OCI-LY3 (cell line): ENCODE measurements at regions not wholly inside any gene's neighbourhood (a gene's known extent, or its start where the extent isn't known, plus 50 kb on each side); places are given as distances from the start of the nearest gene placed in this dataset.

Experiments
- H2AFZ ChIP-seq: fragments of 200-600, 300-600 bp; shearing (Covaris generic); 2 replicates; pipeline ENCODE4 v1.6.0; 2014; ENCODE audit warnings: antibody characterized with exemption, low read depth, low read length
- H3K27ac ChIP-seq: fragments of 200-600, 300-600 bp; sonication (generic); 2 replicates; pipeline ENCODE4 v1.5.1; 2014; ENCODE audit warnings: mild to moderate bottlenecking, low read length, moderate library complexity, mixed read lengths
- H3K27me3 ChIP-seq: fragments of 200-600, 300-600 bp; sonication (generic); 2 replicates; pipeline ENCODE4 v1.6.1; 2014; ENCODE audit warnings: low read depth, low read length, mixed read lengths
- H3K36me3 ChIP-seq: fragments of 200-600, 300-600 bp; sonication (generic); replicated peaks from 2 replicates; pipeline ENCODE3; 2014; ENCODE audit warnings: low read depth, low read length, mixed read lengths
- H3K4me1 ChIP-seq: fragments of 300-600, 200-600 bp; sonication (generic); 2 replicates; pipeline ENCODE4 v1.6.1; 2014; ENCODE audit warnings: low read length, mixed read lengths
- H3K4me2 ChIP-seq: fragments of 200-600, 300-600 bp; sonication (generic); 2 replicates; pipeline ENCODE4 v1.6.1; 2014; ENCODE audit warnings: low read length, mixed read lengths
- H3K4me3 ChIP-seq: fragments of 300-600, 200-600 bp; sonication (generic); 2 replicates; pipeline ENCODE4 v1.5.1; 2014; ENCODE audit warnings: antibody characterized with exemption, mild to moderate bottlenecking, low read length, moderate library complexity
- H3K79me2 ChIP-seq: fragments of 300-600, 200-600 bp; shearing (Covaris generic); 2 replicates; pipeline ENCODE4 v1.6.1; 2014; ENCODE audit warnings: mild to moderate bottlenecking, low read length, mixed read lengths
- H3K9ac ChIP-seq: fragments of 300-600, 200-600 bp; shearing (Covaris generic); 2 replicates; pipeline ENCODE4 v1.6.0; 2014; ENCODE audit warnings: mild to moderate bottlenecking, low read length, moderate library complexity
- H3K9me3 ChIP-seq: fragments of 200-600, 300-600 bp; shearing (Covaris generic); 2 replicates; pipeline ENCODE4 v1.6.1; 2014; ENCODE audit warnings: low read length, mixed read lengths; ENCODE audit not compliant: insufficient read depth
- H4K20me1 ChIP-seq: fragments of 200-600, 300-600 bp; sonication (generic); 2 replicates; pipeline ENCODE4 v1.6.1; 2016; ENCODE audit warnings: low read length, mixed read lengths; ENCODE audit not compliant: insufficient read depth
- CTCF ChIP-seq: fragments of 200-600, 300-600 bp; sonication (generic); IDR thresholded peaks from 2 replicates; pipeline ENCODE4 v1.5.1; 2014; ENCODE audit warnings: antibody characterized with exemption, low read length, low read depth
- EZH2phosphoT487 ChIP-seq: fragments of 200-600 bp; shearing (Covaris generic); IDR thresholded peaks from 2 replicates; pipeline ENCODE4 v1.6.1; 2018; ENCODE audit warnings: antibody characterized with exemption, mixed run types, low read depth

GRCh38 chr4:114378305-114378903 is 220.2 kb upstream of the UGT8 start:
- Histone ChIP-seq H3K4me2 (peak overlapping the region; percentile 39), H3K27ac (no peak overlapping the region), H3K4me1 (0 out of 2 replicates have a peak, but pooled peaks cover 2% of the 10 kb centered on the region), H3K79me2 (no peaks in the 10 kb centered on the region), H3K9me3 (no peaks in the 10 kb centered on the region), H3K27me3 (no peaks in the 10 kb centered on the region), H4K20me1 (no peaks in the 10 kb centered on the region), H2AFZ (peak overlapping the region; percentile 69), H3K4me3 (no peak overlapping the region), H3K36me3 (no peaks in the 10 kb centered on the region), H3K9ac (no peak overlapping the region)
- TF ChIP-seq CTCF (peak; percentile 71), EZH2phosphoT487 (no peak)

GRCh38 chr4:114383067-114383466 is 215.5 kb upstream of the UGT8 start:
- H3K27ac ChIP-seq: no peak overlapping the region
- H3K4me2 ChIP-seq: no peak overlapping the region
- H2AFZ ChIP-seq: no peak overlapping the region
- H3K27me3 ChIP-seq: no peaks in the 10 kb centered on the region
- no peaks in the 10 kb centered on the region for H3K36me3 ChIP-seq
- no peak overlapping the region for H3K4me3 ChIP-seq
- H3K9me3 ChIP-seq: no peaks in the 10 kb centered on the region
- TF ChIP-seq CTCF (no peak), EZH2phosphoT487 (no peak)
- peaks cover 23% of the 10 kb centered on the region for H3K4me1 ChIP-seq
- H3K79me2 ChIP-seq: no peaks in the 10 kb centered on the region
- no peaks in the 10 kb centered on the region for H4K20me1 ChIP-seq
- no peak overlapping the region for H3K9ac ChIP-seq

- Histone ChIP-seq H3K4me3 (no peak overlapping the region), H3K4me2 (no peak overlapping the region), H3K4me1 (peaks cover 21% of the 10 kb centered on the region), H2AFZ (no peak overlapping the region), H3K9me3 (no peaks in the 10 kb centered on the region), H3K27ac (no peak overlapping the region), H3K79me2 (no peaks in the 10 kb centered on the region), H3K9ac (no peak overlapping the region), H4K20me1 (no peaks in the 10 kb centered on the region), H3K27me3 (no peaks in the 10 kb centered on the region), H3K36me3 (no peaks in the 10 kb centered on the region)
- TF ChIP-seq EZH2phosphoT487 (no peak), CTCF (no peak)
Measured at GRCh38 chr4:114383721-114384120, 214.9 kb upstream of the UGT8 start.

- Histone ChIP-seq H3K9ac (peak overlapping the region; percentile 53), H3K79me2 (no peaks in the 10 kb centered on the region), H4K20me1 (no peaks in the 10 kb centered on the region), H2AFZ (peak overlapping the region; percentile 72; the same call in 1 of the 2 replicates), H3K4me1 (peaks cover 21% of the 10 kb centered on the region), H3K36me3 (no peaks in the 10 kb centered on the region), H3K9me3 (no peaks in the 10 kb centered on the region), H3K27me3 (no peaks in the 10 kb centered on the region), H3K27ac (peak overlapping the region; percentile 91), H3K4me2 (peak overlapping the region; percentile 80), H3K4me3 (peak overlapping the region; percentile 55)
- TF ChIP-seq CTCF (peak; percentile 84), EZH2phosphoT487 (no peak)
Measured at GRCh38 chr4:114384629-114385028, 214.0 kb upstream of the UGT8 start.
